GM21737 (cell line): ENCODE measurements at regions not wholly inside any gene's neighbourhood (a gene's known extent, or its start where the extent isn't known, plus 50 kb on each side); places are given as distances from the start of the nearest gene placed in this dataset.

Experiments used
- ATAC-seq: cut with Tn5 transposase; IDR thresholded peaks from one replicate; pipeline ENCODE4 v1.9.1; 2021; ENCODE audit warnings: mild to moderate bottlenecking, moderate library complexity; ENCODE audit not compliant: unreplicated experiment

DNA sequence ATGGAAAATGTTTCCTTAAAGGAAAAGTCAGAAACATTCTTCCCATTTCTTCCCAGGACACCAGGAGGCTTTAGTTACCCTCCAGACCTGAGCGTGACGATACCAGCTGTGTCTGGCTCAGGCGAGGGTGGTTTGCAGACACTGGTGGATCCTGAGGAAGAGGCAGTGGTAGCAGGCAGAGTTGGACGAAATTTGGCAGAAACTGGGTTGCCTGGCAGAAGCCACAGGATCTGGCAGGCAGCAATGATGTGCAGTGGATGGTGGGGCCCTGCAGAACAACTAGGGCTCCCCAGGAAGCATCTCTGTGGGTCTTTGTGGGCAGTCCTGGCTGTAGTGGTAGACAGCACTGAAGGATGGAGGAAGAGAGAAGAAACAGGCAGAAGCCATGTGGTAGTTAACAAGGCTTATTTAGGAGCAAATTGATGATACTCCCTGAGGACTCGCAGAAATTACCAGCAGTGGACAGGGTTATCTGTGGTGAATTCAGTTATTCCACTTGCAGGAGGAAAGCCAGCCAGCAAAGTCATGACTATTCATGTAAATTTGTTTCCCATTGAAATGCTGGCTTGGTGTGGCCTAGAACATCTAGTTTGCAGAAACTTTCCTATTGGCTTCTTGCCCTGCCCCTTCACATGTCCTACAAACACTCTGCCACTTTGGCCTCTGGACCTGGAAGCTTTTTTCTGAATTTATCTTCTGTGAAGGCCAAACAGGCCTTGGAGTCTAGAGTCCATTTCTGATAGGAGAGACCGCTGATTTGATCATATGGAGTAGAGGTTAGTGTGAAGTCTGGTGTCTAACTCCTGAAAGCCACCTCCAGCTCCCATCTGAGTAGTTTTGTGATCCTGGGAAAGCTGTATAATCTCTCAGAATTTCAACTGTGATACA is 212.0 kb downstream of the DMRT2 start:
- no peak for ATAC-seq

DNA sequence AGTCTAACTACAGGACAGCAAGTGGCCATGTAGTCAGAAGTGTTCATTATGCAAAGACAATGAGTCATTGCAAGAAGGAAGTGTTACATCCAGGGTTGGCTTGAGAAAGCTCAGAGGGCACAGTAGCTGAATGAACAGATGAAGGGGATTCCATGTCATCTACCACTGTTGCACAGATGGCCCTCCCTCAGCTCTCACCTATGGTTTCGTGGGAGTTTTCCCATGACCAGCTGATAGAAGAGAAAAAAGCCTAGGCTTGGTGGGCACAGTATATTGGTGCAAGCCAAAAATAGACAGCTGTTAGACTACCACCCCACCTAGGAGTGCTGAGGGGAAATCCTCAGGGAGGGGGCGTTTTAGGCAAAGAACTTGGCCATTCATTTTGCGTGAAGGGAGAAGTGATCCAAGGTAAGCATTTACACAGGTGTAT is 217.0 kb downstream of the DMRT2 start:
- no peak for ATAC-seq

DNA sequence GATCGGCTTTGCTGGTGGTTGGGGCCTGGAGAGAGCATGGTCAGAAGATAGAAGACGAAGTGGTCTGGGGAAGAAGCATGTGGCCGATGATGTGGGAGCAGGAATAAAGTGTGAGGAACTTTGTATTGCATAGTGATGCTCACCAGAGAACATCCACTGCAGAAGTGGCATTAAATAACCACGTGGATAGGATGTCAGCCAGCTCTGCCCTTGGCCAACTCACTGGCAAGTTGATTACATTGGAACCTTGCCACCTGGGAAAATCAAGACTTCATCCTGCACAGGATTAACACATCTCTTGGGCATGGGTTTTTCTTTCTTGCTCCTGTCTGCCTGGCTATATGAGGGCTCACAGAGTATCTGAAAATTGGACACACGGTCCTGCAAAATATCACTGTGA is 217.4 kb downstream of the DMRT2 start:
- no peak for ATAC-seq

DNA sequence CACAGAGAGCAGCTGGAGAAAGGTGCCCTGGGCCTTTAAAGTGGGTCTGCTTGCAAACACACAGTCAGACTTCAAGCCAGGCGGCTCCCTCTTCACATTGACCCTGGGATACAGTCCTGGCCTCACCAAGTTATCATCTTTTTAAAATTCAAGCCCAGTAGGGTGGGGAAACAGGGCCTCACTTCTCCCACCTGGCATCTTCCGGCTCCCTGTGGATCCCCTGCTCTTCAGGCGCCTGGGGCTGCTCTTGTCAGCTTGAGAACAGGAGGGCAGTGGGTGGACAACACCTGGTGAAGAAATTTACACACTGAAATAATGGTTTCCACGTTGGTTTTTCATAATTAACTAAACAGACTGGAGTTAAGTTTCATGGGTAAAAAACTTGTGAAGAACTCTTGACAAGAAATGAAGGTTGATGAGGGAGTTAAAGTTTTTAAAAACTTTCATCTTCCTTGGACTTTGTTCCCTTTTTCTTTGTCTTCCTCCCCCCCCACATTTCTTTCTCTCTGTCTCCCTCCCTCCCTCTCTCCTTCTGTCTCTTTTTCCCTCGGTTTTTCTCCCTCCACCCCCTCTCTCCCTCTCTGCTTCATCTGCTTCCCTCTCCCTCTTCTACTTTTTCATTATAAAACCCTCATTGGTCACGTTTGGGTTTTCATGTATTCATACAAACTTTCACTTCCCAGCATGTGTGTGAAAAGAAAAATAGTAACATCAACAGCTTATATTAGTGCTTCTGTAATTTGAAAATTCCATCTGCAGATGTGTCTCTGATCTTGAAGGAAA is 219.6 kb downstream of the DMRT2 start:
- ATAC-seq, result no peak

DNA sequence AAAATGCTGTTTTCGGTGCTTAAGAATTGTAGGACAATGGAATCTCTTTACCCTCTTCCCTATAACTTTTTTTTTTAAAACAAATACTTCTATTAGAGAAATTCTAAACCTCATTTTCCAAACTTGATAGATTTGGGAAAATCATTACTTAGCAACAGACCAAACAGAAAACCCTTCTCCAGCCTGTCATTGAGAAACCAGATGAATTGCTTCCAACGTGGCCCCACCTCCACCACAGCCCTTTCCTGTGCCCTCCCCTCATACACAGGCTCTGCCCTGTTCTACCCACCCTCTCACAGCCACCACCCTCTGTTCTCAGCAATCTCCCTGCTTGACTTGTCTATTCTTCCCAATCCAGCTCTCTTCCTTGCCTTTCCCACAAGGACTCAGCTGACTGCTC is 221.2 kb downstream of the DMRT2 start:
- no peak for ATAC-seq

DNA sequence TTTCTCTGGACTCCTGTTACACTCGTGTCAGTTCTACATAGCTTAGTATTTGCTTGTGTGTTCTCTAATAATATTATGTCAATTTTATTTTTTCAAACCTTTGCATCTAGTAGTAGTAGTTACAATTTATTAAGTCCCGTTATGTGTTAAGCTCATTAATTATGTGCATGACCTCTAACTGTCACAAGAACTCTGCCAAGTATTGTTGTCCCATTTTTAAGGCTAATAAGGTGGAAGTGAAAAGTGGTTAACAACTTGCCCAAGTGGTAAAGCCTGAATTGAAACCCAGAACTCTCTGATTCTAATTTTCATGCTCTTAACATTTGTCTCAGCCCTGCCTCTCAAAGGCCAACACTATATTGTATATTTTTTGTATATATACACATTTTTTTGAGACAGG is 221.6 kb downstream of the DMRT2 start:
- no peak for ATAC-seq

DNA sequence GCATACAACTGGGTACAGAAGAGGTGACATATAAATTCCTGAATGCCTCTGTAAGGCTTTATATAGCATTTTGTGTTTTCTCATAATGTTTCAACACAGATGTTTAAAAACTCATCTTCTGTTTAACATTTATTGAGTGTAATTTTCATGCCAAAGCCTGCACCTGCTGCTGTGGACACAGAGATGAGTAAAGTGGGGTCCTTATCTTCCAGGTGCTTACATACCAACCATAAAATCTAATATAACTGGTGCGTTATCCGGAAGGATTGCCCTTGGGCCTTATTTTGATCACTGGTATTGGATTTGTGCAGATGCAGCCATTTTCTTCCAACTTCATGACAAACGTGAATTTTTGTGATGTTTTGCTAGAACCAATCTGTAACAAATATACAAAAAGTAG is 222.3 kb downstream of the DMRT2 start:
- ATAC-seq, result no peak

DNA sequence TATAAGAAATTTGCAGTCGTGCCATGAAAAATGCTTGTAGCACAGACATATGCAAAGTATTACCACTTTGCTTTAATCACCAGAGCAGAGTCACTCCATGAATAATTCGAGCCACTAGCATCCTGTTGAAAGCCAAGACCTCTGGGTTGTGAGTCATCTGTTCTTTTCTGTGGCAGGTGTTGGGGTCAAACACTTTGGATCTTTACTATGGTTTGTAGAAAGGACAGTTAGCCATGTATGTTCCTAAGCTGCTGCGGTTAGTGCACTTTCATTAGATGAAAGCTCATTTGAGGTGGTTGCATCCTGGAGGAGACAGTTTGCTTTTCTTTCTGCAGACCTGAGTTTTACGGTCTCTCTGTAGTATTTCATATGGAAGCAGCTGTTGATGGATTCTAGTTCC is 223.7 kb downstream of the DMRT2 start:
- no peak for ATAC-seq

DNA sequence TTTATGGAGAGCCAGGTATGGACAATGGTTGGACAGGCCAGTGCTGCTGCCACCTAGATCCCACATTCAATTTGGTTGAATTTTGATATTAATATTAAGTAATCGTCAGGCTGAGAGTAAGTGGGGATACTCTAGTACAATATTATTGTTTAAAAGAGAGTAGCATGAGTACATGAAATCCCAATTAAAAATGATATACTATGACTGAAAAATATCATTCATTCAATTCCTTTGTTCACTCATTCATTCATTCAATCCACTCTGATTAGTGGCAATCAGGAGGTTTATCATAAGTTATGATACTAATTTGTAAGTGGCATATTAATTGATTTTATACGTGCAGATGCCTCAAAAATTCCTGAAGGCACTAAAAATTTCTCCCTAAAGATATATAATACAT is 224.2 kb downstream of the DMRT2 start:
- no peak for ATAC-seq

DNA sequence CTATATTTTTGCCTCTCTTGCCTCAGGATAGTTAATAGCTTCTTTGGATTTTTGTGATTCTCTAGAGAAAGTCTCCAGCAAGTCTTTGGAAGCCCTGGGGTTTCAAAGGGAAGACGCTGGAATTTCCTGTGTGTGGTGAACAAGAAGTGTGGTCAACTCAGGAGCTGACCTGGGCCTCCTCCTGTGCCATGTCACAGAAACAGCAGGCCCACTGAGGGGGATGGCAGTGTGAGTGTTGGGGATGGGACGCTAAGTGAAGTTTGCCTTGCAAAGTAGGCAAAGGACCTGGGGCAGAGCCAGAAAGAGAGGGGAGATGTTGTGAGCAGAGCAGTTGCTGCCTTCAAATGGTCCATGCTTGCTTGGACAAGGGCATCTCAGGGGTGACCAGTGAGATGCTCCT is 226.3 kb downstream of the DMRT2 start:
- no peak for ATAC-seq

DNA sequence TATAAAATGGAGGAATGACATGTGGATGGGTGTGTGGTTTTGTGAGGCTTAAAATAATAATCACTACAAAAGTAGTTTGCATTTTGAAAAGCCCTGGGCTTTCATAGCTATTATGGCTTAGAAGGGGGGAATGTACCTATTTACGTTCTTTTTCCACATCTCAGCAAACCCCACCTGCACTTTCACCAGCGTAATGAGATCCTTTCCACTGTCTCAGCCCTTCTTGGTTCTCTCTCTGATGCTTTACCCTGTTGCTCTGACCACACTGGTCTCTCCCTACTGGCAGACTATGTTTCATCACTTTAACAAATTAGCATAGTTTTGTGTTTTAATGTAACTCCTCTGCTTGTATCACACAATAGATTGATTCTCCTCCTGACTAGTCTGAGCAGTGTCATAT is 234.6 kb downstream of the DMRT2 start:
- no peak for ATAC-seq

DNA sequence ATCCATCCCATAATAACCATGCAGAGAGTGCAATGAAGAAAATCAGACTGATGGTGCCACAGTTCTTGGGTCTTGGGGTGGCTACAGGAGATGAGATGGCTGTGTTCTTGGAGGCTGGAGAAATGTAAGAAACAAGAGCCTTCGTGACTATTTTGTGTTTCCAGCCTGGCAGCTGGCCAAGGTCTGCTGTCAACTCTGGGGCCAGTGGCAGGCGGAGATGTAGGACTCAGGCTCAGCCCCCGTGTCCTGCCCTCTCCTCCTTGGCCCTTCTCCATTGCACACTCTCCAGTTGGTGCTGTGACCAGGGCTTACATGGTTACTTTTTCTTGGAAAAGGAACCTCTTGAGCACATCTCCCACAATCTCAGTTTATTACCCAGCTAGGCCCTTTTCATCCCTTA is 235.4 kb downstream of the DMRT2 start:
- no peak for ATAC-seq

DNA sequence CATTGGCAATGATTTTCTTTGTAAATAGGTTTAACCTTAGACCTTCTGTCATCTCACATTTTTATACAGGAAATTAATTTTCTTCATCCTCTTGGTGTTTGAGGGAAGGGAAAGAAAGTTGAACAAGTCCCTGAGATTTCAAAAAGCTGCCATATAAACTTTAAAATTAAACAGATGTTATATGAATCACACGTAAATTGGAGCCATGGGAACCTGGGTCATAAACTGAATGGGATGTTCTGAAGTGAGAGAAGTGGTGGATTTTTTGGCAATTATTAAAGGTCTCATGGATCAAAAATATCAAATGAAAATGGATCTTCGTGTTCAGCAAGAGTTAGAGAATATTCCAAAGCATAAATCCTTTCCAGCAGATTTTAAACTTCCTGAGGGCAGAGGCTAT is 242.2 kb downstream of the DMRT2 start:
- no peak for ATAC-seq

DNA sequence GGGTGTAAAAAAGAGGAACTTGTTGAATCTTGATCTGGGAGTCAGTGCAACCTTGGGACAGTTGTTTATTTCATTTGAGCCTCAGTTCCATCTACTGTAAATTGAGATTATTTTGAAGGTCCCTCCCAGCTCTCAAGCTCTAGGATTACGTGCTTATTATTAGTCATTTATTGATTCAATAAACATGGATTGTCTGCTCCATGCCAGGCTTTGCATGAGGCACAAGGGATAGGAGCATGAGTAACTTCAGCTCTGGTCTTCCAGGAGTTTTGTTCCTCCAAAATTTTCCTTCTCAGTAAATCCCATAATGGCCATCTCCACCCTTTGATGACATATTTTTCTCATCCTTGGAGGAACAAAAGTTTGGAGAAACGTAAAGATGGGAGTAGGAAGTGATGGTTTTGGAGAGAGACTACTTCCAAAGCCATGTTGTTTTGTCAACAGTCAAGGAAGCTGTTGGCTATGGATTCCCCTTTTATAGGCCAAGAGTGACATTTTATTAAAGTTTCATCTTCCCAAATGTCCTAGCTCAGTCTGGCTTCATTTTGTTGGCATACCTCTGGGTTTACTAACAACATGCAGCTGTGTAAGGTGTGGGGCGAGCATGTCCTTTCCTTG is 244.6 kb downstream of the DMRT2 start:
- ATAC-seq, result no peak

DNA sequence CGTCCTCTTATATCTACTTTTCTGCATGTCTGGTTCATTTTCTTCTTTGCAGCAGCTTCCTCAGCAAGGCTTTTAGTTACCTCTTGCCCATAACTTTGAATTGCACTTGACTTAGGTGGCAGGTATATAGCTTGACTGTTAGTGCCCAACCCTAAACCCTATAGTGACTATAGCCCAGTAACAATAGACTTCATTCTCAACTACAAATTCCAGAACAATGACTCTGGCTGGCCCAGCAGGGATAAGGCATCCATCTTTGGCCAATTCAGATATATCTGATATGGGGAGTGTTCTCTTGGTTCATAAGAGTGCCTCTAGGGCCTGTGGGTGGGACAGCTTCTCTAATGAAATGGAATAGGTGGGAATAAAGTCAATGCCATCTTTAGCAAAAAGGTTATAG is 246.2 kb downstream of the DMRT2 start:
- ATAC-seq, result no peak

DNA sequence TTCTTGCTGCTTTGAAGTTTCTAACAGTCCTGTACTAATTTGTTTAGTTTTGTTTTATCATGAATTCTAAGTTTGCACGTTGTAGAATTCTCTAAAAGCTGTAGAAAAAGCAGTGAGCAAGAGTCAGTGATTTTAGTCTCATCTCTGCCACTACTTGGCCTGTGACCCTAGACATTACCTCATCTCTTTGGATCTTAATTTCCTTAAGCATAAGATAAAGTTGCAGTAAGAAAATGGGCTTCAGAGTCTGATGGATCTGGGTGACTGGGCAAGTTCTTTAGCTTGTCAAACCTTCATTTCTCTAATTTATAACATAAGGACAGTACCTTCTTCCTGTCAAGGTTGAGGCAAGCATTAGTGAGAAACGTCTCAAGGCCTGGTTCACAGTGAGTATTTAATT is 247.9 kb downstream of the DMRT2 start:
- no peak for ATAC-seq

DNA sequence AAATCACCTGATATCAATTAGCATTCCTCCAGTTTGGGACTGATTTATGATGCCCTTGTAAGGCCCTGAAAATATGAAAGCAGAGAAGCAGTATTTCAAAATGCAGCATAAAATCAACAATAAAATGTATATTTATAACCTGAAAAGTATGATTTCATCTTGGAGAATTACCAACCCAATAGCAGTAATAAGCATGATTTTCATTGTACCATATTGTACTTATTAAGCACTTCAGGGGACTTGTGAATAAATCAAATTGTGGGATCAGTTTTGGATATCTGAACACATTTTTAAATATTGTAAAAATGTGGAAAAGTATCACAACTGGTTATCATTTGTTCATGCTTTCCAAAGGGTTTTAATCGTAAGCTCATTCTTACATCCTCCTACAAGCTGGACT is 250.8 kb downstream of the DMRT2 start:
- ATAC-seq, result no peak

DNA sequence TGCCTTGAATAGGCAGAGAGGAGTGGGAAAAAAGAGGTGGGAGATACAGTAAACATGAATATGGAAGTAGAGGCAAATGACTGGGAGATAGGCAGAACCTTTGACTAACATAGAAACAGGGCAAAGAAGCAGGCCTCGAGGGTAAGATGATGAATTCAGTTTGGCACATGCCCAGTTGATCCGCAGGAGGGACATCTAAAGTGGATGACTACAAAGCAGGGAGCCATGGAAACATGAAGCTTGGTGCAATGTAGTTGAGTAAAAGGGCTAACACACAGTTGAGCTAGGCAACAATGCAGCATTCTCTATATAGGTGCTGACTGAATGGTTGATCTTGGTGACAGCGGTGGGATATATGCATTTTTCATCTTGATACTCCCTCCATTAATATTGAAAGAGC is 253.8 kb downstream of the DMRT2 start:
- ATAC-seq, result no peak

DNA sequence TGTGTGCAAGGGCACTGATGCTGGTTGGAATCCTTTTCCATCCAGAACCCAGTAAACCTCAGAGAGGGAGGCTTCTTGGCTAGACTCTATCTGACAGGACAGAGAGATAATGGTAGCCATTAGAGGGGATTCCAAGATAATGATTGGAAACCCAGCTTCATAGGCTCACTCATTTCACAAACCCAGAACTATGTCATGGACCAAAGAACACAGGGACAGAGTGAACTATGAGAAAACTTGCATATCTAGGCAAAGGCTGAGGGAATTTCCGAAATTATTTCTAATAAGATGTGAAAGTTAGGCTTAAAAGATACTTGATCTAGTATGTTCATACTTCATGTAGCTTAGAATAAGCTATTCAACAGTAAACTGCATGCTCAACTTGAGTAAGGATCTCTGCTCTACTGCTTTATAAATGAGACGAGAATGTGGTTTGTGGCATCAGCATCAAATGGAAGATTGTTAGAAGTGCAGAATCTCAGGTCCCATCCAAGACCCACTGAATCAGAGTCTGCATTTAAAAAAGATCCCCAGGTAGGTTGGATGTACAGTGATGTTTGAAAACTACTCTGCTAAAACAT is 261.4 kb downstream of the DMRT2 start:
- no peak for ATAC-seq

DNA sequence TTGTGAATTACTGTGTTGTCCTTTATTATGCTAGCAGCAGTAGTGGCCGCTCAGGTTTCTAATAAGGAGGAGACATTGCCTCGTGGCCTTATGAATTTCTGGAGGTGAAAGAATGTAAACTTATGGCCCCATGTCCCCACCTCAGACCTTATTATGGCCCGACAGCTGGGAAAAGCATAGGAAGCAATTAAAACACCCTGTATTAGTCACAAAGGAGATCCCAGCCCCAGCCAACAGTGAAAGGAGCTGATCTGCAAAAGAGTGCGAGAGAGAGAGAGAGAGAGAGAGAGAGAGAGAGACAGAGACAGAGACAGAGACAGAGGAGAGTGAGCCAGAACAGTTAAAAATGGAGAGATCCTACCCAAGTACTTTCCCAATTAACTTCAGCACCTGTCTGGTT is 269.3 kb downstream of the DMRT2 start:
- ATAC-seq, result no peak

DNA sequence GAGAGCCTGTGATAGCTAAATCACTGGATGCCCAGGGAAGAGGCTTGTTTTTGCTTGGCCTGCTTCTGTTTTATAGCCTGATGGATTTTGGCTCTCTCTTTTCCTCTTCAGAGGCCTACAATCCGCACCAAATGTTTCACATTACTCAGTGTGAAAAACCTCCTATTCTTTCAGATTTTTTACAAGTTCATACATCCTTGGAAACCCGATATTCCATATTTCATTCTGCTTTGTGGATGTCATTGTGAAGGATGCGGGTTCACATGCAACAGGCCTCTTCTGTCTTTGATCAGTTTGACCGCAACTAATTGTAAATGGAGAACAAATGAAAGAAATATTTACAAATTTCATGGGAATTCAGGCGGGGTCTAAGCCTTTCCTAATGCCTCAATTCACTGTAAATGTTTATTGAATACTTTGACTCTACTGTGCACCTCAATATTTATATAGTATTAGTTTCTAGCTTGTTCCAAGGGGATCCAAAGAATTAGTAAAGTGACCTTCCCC is 269.9 kb downstream of the DMRT2 start:
- no peak for ATAC-seq
